ENCODE measurements at regions not wholly inside any gene's neighbourhood (a gene's known extent, or its start where the extent isn't known, plus 50 kb on each side); places are given as distances from the start of the nearest gene placed in this dataset.

DNA sequence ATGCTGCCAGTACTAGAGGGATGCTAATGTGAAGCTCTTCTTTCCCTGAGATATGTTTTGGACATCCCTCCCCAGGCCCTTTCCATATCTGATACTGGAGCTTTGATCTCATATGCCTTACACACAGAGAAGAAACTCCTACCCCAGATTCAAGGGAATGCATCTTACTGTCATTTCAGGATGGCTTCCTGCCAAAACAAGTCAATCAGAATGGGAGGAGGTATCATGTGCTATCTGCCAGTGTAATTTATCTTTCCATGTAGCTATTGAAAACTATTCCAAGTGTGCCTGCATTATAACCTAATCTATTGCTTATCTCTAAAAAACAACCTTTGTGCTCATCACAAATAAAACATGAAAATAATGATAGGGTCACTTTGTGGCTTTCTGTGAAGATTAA lies 269.9 kb upstream of the SETBP1 start:
- H3K9ac ChIP-seq (ENCODE audit: low read depth in 1 of 2, low read length in 2 of 2), result no peak overlapping the region
- no peaks in the 10 kb centered on the region for H3K9me3 ChIP-seq (ENCODE audit: control insufficient read depth in 2 of 2, low read length in 2 of 2)
- no peaks in the 10 kb centered on the region for H3K36me3 ChIP-seq (ENCODE audit: control insufficient read depth in 2 of 2, insufficient read depth in 2 of 2, low read length in 2 of 2)
- H3K27me3 ChIP-seq (ENCODE audit: control insufficient read depth in 2 of 2, insufficient read depth in 2 of 2, low read length in 2 of 2), result no peaks in the 10 kb centered on the region
- no peaks in the 10 kb centered on the region for H3K4me1 ChIP-seq (ENCODE audit: control insufficient read depth in 2 of 2, insufficient read depth in 2 of 2, low read length in 2 of 2)
- H3K27ac ChIP-seq (ENCODE audit: low read depth in 2 of 2, low read length in 2 of 2), result no peak overlapping the region
- no peak overlapping the region for H3K4me3 ChIP-seq (ENCODE audit: low read length in 2 of 2)

GRCh38 chr18:44411262-44411905 lies 269.3 kb upstream of the SETBP1 start:
- Histone ChIP-seq H3K27ac (ENCODE audit: low read depth in 2 of 2, low read length in 2 of 2) (no peak overlapping the region), H3K9me3 (ENCODE audit: control insufficient read depth in 2 of 2, low read length in 2 of 2) (no peaks in the 10 kb centered on the region)

DNA sequence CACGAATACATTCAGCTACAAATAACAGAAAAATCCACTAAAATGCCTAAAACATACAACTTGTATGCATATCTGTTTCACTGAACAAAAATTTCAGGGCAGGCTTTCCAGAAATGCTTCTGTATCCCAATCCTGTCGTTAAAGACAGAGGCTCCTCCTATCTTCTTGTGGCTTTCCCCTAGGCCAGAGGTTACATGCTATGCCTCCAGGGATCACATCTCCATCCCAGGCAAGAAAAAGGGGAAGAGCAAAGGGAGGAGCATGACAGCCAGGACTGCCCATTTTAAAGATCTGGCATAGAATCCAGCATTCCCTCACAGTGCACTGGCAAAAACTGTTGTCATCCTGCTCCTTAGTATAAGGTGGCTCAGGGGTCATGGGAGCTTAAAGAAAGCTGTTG lies 268.7 kb upstream of the SETBP1 start:
- Histone ChIP-seq H3K27me3 (ENCODE audit: control insufficient read depth in 2 of 2, insufficient read depth in 2 of 2, low read length in 2 of 2) (no peaks in the 10 kb centered on the region), H3K9me3 (ENCODE audit: control insufficient read depth in 2 of 2, low read length in 2 of 2) (no peaks in the 10 kb centered on the region), H3K36me3 (ENCODE audit: control insufficient read depth in 2 of 2, insufficient read depth in 2 of 2, low read length in 2 of 2) (no peaks in the 10 kb centered on the region), H3K27ac (ENCODE audit: low read depth in 2 of 2, low read length in 2 of 2) (no peak overlapping the region), H3K9ac (ENCODE audit: low read depth in 1 of 2, low read length in 2 of 2) (no peak overlapping the region), H3K4me3 (ENCODE audit: low read length in 2 of 2) (no peak overlapping the region), H3K4me1 (ENCODE audit: control insufficient read depth in 2 of 2, insufficient read depth in 2 of 2, low read length in 2 of 2) (no peaks in the 10 kb centered on the region)

More at GRCh38 chr18:44411262-44411905, 269.3 kb upstream of the SETBP1 start:
- Histone ChIP-seq H3K9ac (ENCODE audit: low read depth in 1 of 2, low read length in 2 of 2) (no peak overlapping the region), H3K27me3 (ENCODE audit: control insufficient read depth in 2 of 2, insufficient read depth in 2 of 2, low read length in 2 of 2) (no peaks in the 10 kb centered on the region), H3K4me3 (ENCODE audit: low read length in 2 of 2) (no peak overlapping the region), H3K36me3 (ENCODE audit: control insufficient read depth in 2 of 2, insufficient read depth in 2 of 2, low read length in 2 of 2) (no peaks in the 10 kb centered on the region), H3K4me1 (ENCODE audit: control insufficient read depth in 2 of 2, insufficient read depth in 2 of 2, low read length in 2 of 2) (no peaks in the 10 kb centered on the region)

- Histone ChIP-seq H3K4me3 (ENCODE audit: low read length in 2 of 2) (no peak overlapping the region), H3K4me1 (ENCODE audit: control insufficient read depth in 2 of 2, insufficient read depth in 2 of 2, low read length in 2 of 2) (no peaks in the 10 kb centered on the region), H3K27me3 (ENCODE audit: control insufficient read depth in 2 of 2, insufficient read depth in 2 of 2, low read length in 2 of 2) (no peaks in the 10 kb centered on the region), H3K9me3 (ENCODE audit: control insufficient read depth in 2 of 2, low read length in 2 of 2) (no peaks in the 10 kb centered on the region), H3K36me3 (ENCODE audit: control insufficient read depth in 2 of 2, insufficient read depth in 2 of 2, low read length in 2 of 2) (no peaks in the 10 kb centered on the region), H3K9ac (ENCODE audit: low read depth in 1 of 2, low read length in 2 of 2) (no peak overlapping the region), H3K27ac (ENCODE audit: low read depth in 2 of 2, low read length in 2 of 2) (no peak overlapping the region)
These were observed 256.7 kb upstream of the SETBP1 start for GRCh38 chr18:44423814-44424644.

DNA sequence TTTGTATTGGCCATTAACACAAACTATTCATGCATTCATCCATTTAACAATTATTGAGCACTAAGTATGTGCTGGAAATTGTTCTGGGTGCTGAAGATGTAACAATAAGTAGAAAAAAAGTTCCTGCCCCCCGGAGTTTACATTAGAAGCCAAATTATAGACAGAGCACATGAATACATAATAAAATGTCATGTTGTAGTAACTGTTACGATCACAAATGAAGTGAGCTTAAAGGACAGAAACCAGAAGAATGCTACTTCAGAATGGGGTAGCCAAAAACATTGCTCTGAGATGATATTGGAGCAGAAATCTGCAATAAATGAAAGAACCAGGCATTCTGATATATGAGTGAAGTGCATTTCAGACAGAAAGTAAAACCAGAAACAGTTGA lies 256.0 kb upstream of the SETBP1 start:
- Histone ChIP-seq H3K9me3 (ENCODE audit: control insufficient read depth in 2 of 2, low read length in 2 of 2) (no peaks in the 10 kb centered on the region), H3K36me3 (ENCODE audit: control insufficient read depth in 2 of 2, insufficient read depth in 2 of 2, low read length in 2 of 2) (no peaks in the 10 kb centered on the region), H3K27me3 (ENCODE audit: control insufficient read depth in 2 of 2, insufficient read depth in 2 of 2, low read length in 2 of 2) (no peaks in the 10 kb centered on the region), H3K27ac (ENCODE audit: low read depth in 2 of 2, low read length in 2 of 2) (no peak overlapping the region), H3K9ac (ENCODE audit: low read depth in 1 of 2, low read length in 2 of 2) (no peak overlapping the region), H3K4me3 (ENCODE audit: low read length in 2 of 2) (no peak overlapping the region), H3K4me1 (ENCODE audit: control insufficient read depth in 2 of 2, insufficient read depth in 2 of 2, low read length in 2 of 2) (no peaks in the 10 kb centered on the region)

- no peaks in the 10 kb centered on the region for H3K9me3 ChIP-seq (ENCODE audit: control insufficient read depth in 2 of 2, low read length in 2 of 2)
- no peaks in the 10 kb centered on the region for H3K4me1 ChIP-seq (ENCODE audit: control insufficient read depth in 2 of 2, insufficient read depth in 2 of 2, low read length in 2 of 2)
- H3K27ac ChIP-seq (ENCODE audit: low read depth in 2 of 2, low read length in 2 of 2), result no peak overlapping the region
- no peak overlapping the region for H3K9ac ChIP-seq (ENCODE audit: low read depth in 1 of 2, low read length in 2 of 2)
- H3K27me3 ChIP-seq (ENCODE audit: control insufficient read depth in 2 of 2, insufficient read depth in 2 of 2, low read length in 2 of 2), result no peaks in the 10 kb centered on the region
- H3K4me3 ChIP-seq (ENCODE audit: low read length in 2 of 2), result no peak overlapping the region
- no peaks in the 10 kb centered on the region for H3K36me3 ChIP-seq (ENCODE audit: control insufficient read depth in 2 of 2, insufficient read depth in 2 of 2, low read length in 2 of 2)
These were observed 255.5 kb upstream of the SETBP1 start for GRCh38 chr18:44425161-44425560.

- H3K36me3 ChIP-seq (ENCODE audit: control insufficient read depth in 2 of 2, insufficient read depth in 2 of 2, low read length in 2 of 2), result no peaks in the 10 kb centered on the region
- H3K9me3 ChIP-seq (ENCODE audit: control insufficient read depth in 2 of 2, low read length in 2 of 2), result no peaks in the 10 kb centered on the region
- no peak overlapping the region for H3K4me3 ChIP-seq (ENCODE audit: low read length in 2 of 2)
- H3K4me1 ChIP-seq (ENCODE audit: control insufficient read depth in 2 of 2, insufficient read depth in 2 of 2, low read length in 2 of 2), result no peaks in the 10 kb centered on the region
- no peak overlapping the region for H3K27ac ChIP-seq (ENCODE audit: low read depth in 2 of 2, low read length in 2 of 2)
- H3K27me3 ChIP-seq (ENCODE audit: control insufficient read depth in 2 of 2, insufficient read depth in 2 of 2, low read length in 2 of 2), result no peaks in the 10 kb centered on the region
- H3K9ac ChIP-seq (ENCODE audit: low read depth in 1 of 2, low read length in 2 of 2), result no peak overlapping the region
These were observed 243.1 kb upstream of the SETBP1 start for GRCh38 chr18:44437603-44438002.

- no peaks in the 10 kb centered on the region for H3K27me3 ChIP-seq (ENCODE audit: control insufficient read depth in 2 of 2, insufficient read depth in 2 of 2, low read length in 2 of 2)
- H3K36me3 ChIP-seq (ENCODE audit: control insufficient read depth in 2 of 2, insufficient read depth in 2 of 2, low read length in 2 of 2), result no peaks in the 10 kb centered on the region
- H3K9ac ChIP-seq (ENCODE audit: low read depth in 1 of 2, low read length in 2 of 2), result no peak overlapping the region
- no peak overlapping the region for H3K27ac ChIP-seq (ENCODE audit: low read depth in 2 of 2, low read length in 2 of 2)
- no peaks in the 10 kb centered on the region for H3K9me3 ChIP-seq (ENCODE audit: control insufficient read depth in 2 of 2, low read length in 2 of 2)
- no peaks in the 10 kb centered on the region for H3K4me1 ChIP-seq (ENCODE audit: control insufficient read depth in 2 of 2, insufficient read depth in 2 of 2, low read length in 2 of 2)
- H3K4me3 ChIP-seq (ENCODE audit: low read length in 2 of 2), result no peak overlapping the region
These were observed 230.5 kb upstream of the SETBP1 start for GRCh38 chr18:44450226-44450625.

DNA sequence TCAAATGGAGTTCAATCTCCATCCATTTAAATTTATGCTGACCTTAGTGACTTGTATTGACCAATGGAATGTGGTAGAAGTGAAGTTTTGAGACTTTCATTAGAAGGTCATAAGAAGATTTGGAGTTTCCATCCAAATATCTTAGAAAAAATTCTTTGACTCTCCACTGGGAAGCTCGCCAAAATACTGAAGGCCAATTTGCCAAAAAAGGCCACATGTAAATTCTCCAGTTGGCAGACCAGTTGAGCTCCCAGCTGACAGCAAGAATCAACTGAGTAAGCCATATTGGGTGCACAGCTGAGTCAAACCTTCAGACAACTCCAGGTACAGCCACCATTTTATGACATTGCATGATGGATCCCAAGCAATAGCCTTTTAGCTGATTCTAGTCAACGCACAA lies 228.3 kb upstream of the SETBP1 start:
- Histone ChIP-seq H3K9me3 (ENCODE audit: control insufficient read depth in 2 of 2, low read length in 2 of 2) (no peaks in the 10 kb centered on the region), H3K27ac (ENCODE audit: low read depth in 2 of 2, low read length in 2 of 2) (no peak overlapping the region), H3K9ac (ENCODE audit: low read depth in 1 of 2, low read length in 2 of 2) (no peak overlapping the region), H3K27me3 (ENCODE audit: control insufficient read depth in 2 of 2, insufficient read depth in 2 of 2, low read length in 2 of 2) (no peaks in the 10 kb centered on the region), H3K4me1 (ENCODE audit: control insufficient read depth in 2 of 2, insufficient read depth in 2 of 2, low read length in 2 of 2) (no peaks in the 10 kb centered on the region), H3K36me3 (ENCODE audit: control insufficient read depth in 2 of 2, insufficient read depth in 2 of 2, low read length in 2 of 2) (no peaks in the 10 kb centered on the region), H3K4me3 (ENCODE audit: low read length in 2 of 2) (no peak overlapping the region)

DNA sequence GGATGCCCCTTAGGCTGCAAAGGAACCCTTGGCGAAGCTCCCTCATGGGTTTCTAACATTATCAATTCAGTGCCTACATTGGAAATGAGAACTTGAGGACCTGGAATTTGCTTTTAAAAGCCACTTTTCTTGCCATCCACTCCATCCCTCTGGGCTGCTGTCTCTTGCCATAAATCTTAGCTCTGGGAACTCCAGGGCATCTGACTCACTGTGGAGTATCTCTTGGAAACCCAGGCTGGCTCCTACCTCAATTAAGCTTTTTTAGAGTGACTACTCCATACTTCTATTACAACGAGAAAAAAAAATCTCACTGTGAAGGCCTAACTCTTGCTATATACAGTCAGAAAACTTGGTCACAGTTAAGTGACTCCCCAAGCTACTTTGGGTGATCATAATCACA lies 227.2 kb upstream of the SETBP1 start:
- Histone ChIP-seq H3K4me1 (ENCODE audit: control insufficient read depth in 2 of 2, insufficient read depth in 2 of 2, low read length in 2 of 2) (no peaks in the 10 kb centered on the region), H3K4me3 (ENCODE audit: low read length in 2 of 2) (no peak overlapping the region), H3K36me3 (ENCODE audit: control insufficient read depth in 2 of 2, insufficient read depth in 2 of 2, low read length in 2 of 2) (no peaks in the 10 kb centered on the region), H3K9me3 (ENCODE audit: control insufficient read depth in 2 of 2, low read length in 2 of 2) (no peaks in the 10 kb centered on the region), H3K9ac (ENCODE audit: low read depth in 1 of 2, low read length in 2 of 2) (no peak overlapping the region), H3K27ac (ENCODE audit: low read depth in 2 of 2, low read length in 2 of 2) (no peak overlapping the region), H3K27me3 (ENCODE audit: control insufficient read depth in 2 of 2, insufficient read depth in 2 of 2, low read length in 2 of 2) (no peaks in the 10 kb centered on the region)

Measured in mucosa of rectum (tissue), 2 donors.